ENCODE measurements at regions not wholly inside any gene's neighbourhood (a gene's known extent, or its start where the extent isn't known, plus 50 kb on each side); places are given as distances from the start of the nearest gene placed in this dataset.

- no peak overlapping the region for H3K9ac ChIP-seq (ENCODE audit: low read length)
- no peak overlapping the region for H3K4ac ChIP-seq (ENCODE audit: low read depth, low read length)
- H2AK5ac ChIP-seq (ENCODE audit: low read length) = no peak overlapping the region
- H2AFZ ChIP-seq (ENCODE audit: insufficient read depth, low read length, poor library complexity) = no peak overlapping the region
- H3K36me3 ChIP-seq (ENCODE audit: control insufficient read depth in 1 of 2, insufficient read depth in 2 of 2, low read length in 2 of 2) = no peaks in the 10 kb centered on the region
- H3K79me2 ChIP-seq (ENCODE audit: control insufficient read depth, insufficient read depth, low read length, poor library complexity) = no peaks in the 10 kb centered on the region
- H3K4me3 ChIP-seq (ENCODE audit: low read depth, low read length) = no peak overlapping the region
- no peak overlapping the region for H3K4me2 ChIP-seq (ENCODE audit: low read length)
- H3K79me1 ChIP-seq (ENCODE audit: low read length) = no peaks in the 10 kb centered on the region
- no peak overlapping the region for H3K23ac ChIP-seq (ENCODE audit: low read length)
- H3K27ac ChIP-seq (ENCODE audit: low read depth, low read length) = no peak overlapping the region
- H2BK5ac ChIP-seq (ENCODE audit: low read depth, low read length, poor library complexity) = no peak overlapping the region
- no CpG with 5 or more reads among the region's 3 CpGs for WGBS (ENCODE audit: extremely low coverage, insufficient coverage, insufficient read length)
- H3K14ac ChIP-seq (ENCODE audit: low read length) = no peak overlapping the region
- H2BK120ac ChIP-seq (ENCODE audit: insufficient read depth, low read length, poor library complexity) = no peak overlapping the region
- H2BK12ac ChIP-seq (ENCODE audit: low read length) = no peak overlapping the region
- H3K9me3 ChIP-seq (ENCODE audit: insufficient read depth, low read depth, low read length) = peaks cover 1% of the 10 kb centered on the region
- no peak overlapping the region for H4K91ac ChIP-seq (ENCODE audit: low read depth, low read length)
- DNase-seq = no peak
- H3K27me3 ChIP-seq (ENCODE audit: insufficient read depth, low read length) = no peaks in the 10 kb centered on the region
- no peak overlapping the region for H4K8ac ChIP-seq (ENCODE audit: low read depth, low read length)
- no peak overlapping the region for H4K12ac ChIP-seq (ENCODE audit: low read depth, low read length)
- no peak overlapping the region for H3K18ac ChIP-seq (ENCODE audit: low read length)
- peaks cover 0 to 8% of the 10 kb centered on the region in 2 experiments for H3K4me1 ChIP-seq (ENCODE audit: control insufficient read depth in 1 of 2, insufficient read depth in 2 of 2, low read length in 2 of 2)
Observed at GRCh38 chr6:115545672-115545986, 515.1 kb downstream of the FRK start.

DNA sequence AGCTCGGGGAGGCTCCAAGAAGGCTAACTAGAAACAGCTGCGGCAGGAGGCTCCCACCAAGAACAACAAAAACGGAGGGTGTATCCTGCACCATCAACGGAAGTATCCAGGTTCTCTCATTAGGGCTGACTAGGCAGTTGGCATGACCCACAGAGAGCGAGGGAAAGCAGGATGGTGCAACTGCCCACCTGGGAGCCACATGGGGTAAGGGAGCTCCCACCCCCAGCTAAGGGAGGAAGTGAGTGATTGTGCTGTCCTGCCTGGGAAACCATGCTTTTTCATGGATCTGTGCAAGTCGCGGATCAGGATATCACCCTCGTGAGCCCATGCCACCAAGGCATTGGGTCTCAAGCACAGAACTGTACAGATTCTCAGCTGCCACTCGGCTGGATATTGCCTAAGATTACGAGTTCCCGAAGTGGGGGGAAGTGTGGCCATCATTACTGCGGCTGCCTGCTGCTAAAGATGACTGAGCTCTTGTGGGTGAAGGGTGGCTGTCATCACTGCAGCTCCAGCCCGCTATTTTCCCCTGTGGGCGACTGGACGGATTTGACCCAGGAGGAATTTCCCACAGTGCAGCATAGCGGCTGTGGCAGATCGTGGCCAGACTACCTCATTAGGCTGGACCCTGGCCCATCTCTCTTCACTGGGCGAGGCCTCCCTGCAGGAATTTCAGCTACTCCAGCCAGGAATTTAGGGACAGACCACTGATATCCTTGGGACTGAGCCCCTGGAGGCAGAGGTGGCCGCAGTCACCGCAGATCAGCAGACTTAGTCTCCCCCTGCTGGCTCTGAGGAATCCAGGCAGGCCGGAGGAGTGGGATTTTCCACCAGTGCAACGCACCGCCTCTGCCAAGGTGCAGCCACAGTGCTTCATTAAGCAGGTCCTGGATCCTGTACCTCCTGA lies 515.7 kb downstream of the FRK start:
- Histone ChIP-seq H3K18ac (ENCODE audit: low read length) (no peak overlapping the region), H2AK5ac (ENCODE audit: low read length) (no peak overlapping the region), H3K79me1 (ENCODE audit: low read length) (no peaks in the 10 kb centered on the region), H2BK5ac (ENCODE audit: low read depth, low read length, poor library complexity) (no peak overlapping the region), H3K23ac (ENCODE audit: low read length) (no peak overlapping the region), H3K27ac (ENCODE audit: low read depth, low read length) (no peak overlapping the region), H3K36me3 (ENCODE audit: control insufficient read depth in 1 of 2, insufficient read depth in 2 of 2, low read length in 2 of 2) (no peaks in the 10 kb centered on the region), H4K8ac (ENCODE audit: low read depth, low read length) (no peak overlapping the region), H3K4me3 (ENCODE audit: low read depth, low read length) (no peak overlapping the region), H2BK120ac (ENCODE audit: insufficient read depth, low read length, poor library complexity) (no peak overlapping the region), H3K9me3 (ENCODE audit: insufficient read depth, low read depth, low read length) (peaks cover 1% of the 10 kb centered on the region), H3K14ac (ENCODE audit: low read length) (no peak overlapping the region), H3K4me2 (ENCODE audit: low read length) (no peak overlapping the region), H4K12ac (ENCODE audit: low read depth, low read length) (no peak overlapping the region), H2BK12ac (ENCODE audit: low read length) (no peak overlapping the region), H4K91ac (ENCODE audit: low read depth, low read length) (no peak overlapping the region), H3K4ac (ENCODE audit: low read depth, low read length) (no peak overlapping the region), H3K4me1 (ENCODE audit: control insufficient read depth in 1 of 2, insufficient read depth in 2 of 2, low read length in 2 of 2) (peaks cover 0 to 8% of the 10 kb centered on the region in 2 experiments), H2AFZ (ENCODE audit: insufficient read depth, low read length, poor library complexity) (no peak overlapping the region), H3K9ac (ENCODE audit: low read length) (no peak overlapping the region), H3K27me3 (ENCODE audit: insufficient read depth, low read length) (no peaks in the 10 kb centered on the region), H3K79me2 (ENCODE audit: control insufficient read depth, insufficient read depth, low read length, poor library complexity) (no peaks in the 10 kb centered on the region)
- peak in 1 of 2 donors; percentile 38 for DNase-seq
- no CpG with 5 or more reads among the region's 23 CpGs for WGBS (ENCODE audit: extremely low coverage, insufficient coverage, insufficient read length)

DNA sequence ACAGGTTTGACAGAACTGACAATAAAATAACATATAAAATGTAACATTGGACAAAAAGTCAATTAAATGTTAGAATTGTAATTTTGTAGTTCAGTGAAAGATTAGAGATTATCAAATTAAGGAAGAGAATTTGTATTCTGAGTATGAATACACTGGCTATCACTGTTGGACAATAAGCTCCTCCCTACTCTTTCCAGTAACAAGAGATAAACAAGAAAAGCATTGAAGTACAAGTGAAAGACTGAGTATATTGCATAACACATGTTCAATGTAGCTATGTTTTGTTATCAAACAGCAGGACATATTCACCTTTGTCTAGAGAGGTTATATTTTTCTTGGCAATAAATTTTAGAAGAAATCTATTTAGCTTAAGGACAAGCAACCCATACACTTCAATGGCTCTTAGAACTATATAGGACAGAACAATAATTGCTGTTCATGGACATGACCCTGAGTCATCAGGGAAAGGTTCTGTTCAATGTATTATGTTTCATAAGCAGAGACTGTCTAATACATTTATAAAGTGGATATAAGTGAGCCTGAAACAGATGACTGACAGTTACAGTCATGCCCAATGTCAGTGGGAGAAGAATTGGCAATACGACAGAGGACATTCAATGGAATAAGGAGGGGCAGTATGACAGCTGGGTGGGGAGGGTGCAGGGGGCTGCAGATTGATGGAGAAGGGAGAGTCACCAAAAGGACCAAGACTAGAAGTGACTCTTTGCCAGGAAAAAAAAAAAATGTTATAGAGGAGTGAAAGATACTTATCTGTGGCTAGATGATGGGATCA lies 520.4 kb downstream of the FRK start:
- Histone ChIP-seq H2BK120ac (ENCODE audit: insufficient read depth, low read length, poor library complexity) (no peak overlapping the region), H3K4me2 (ENCODE audit: low read length) (no peak overlapping the region), H3K79me2 (ENCODE audit: control insufficient read depth, insufficient read depth, low read length, poor library complexity) (no peaks in the 10 kb centered on the region), H3K27ac (ENCODE audit: low read depth, low read length) (no peak overlapping the region), H4K91ac (ENCODE audit: low read depth, low read length) (no peak overlapping the region), H3K4ac (ENCODE audit: low read depth, low read length) (no peak overlapping the region), H2AFZ (ENCODE audit: insufficient read depth, low read length, poor library complexity) (no peak overlapping the region), H3K9ac (ENCODE audit: low read length) (no peak overlapping the region), H3K18ac (ENCODE audit: low read length) (no peak overlapping the region), H3K36me3 (ENCODE audit: control insufficient read depth in 1 of 2, insufficient read depth in 2 of 2, low read length in 2 of 2) (no peaks in the 10 kb centered on the region), H2BK12ac (ENCODE audit: low read length) (no peak overlapping the region), H3K4me1 (ENCODE audit: control insufficient read depth in 1 of 2, insufficient read depth in 2 of 2, low read length in 2 of 2) (peaks cover 0 to 6% of the 10 kb centered on the region in 2 experiments), H2AK5ac (ENCODE audit: low read length) (no peak overlapping the region), H2BK5ac (ENCODE audit: low read depth, low read length, poor library complexity) (no peak overlapping the region), H3K27me3 (ENCODE audit: insufficient read depth, low read length) (no peaks in the 10 kb centered on the region), H3K79me1 (ENCODE audit: low read length) (no peaks in the 10 kb centered on the region), H4K12ac (ENCODE audit: low read depth, low read length) (no peak overlapping the region), H3K9me3 (ENCODE audit: insufficient read depth, low read depth, low read length) (no peaks in the 10 kb centered on the region), H4K8ac (ENCODE audit: low read depth, low read length) (no peak overlapping the region), H3K4me3 (ENCODE audit: low read depth, low read length) (no peak overlapping the region), H3K14ac (ENCODE audit: low read length) (no peak overlapping the region), H3K23ac (ENCODE audit: low read length) (no peak overlapping the region)
- no peak for DNase-seq
- no CpG with 5 or more reads among the region's 1 CpG for WGBS (ENCODE audit: extremely low coverage, insufficient coverage, insufficient read length)

GRCh38 chr6:115539531-115539930 lies 521.2 kb downstream of the FRK start:
- Histone ChIP-seq H3K36me3 (ENCODE audit: control insufficient read depth in 1 of 2, insufficient read depth in 2 of 2, low read length in 2 of 2) (no peaks in the 10 kb centered on the region), H4K91ac (ENCODE audit: low read depth, low read length) (no peak overlapping the region), H3K9ac (ENCODE audit: low read length) (no peak overlapping the region)

More at GRCh38 chr6:115539531-115539930, 521.2 kb downstream of the FRK start:
- Histone ChIP-seq H3K27me3 (ENCODE audit: insufficient read depth, low read length) (no peaks in the 10 kb centered on the region), H3K79me1 (ENCODE audit: low read length) (no peaks in the 10 kb centered on the region), H3K79me2 (ENCODE audit: control insufficient read depth, insufficient read depth, low read length, poor library complexity) (no peaks in the 10 kb centered on the region), H3K14ac (ENCODE audit: low read length) (no peak overlapping the region), H2BK12ac (ENCODE audit: low read length) (no peak overlapping the region), H3K4ac (ENCODE audit: low read depth, low read length) (no peak overlapping the region), H2BK120ac (ENCODE audit: insufficient read depth, low read length, poor library complexity) (no peak overlapping the region), H3K18ac (ENCODE audit: low read length) (no peak overlapping the region), H3K4me1 (ENCODE audit: control insufficient read depth in 1 of 2, insufficient read depth in 2 of 2, low read length in 2 of 2) (no peaks in the 10 kb centered on the region), H3K27ac (ENCODE audit: low read depth, low read length) (no peak overlapping the region), H3K23ac (ENCODE audit: low read length) (no peak overlapping the region), H4K8ac (ENCODE audit: low read depth, low read length) (no peak overlapping the region), H3K9me3 (ENCODE audit: insufficient read depth, low read depth, low read length) (no peaks in the 10 kb centered on the region), H3K4me2 (ENCODE audit: low read length) (no peak overlapping the region), H4K12ac (ENCODE audit: low read depth, low read length) (no peak overlapping the region), H2AK5ac (ENCODE audit: low read length) (no peak overlapping the region), H2AFZ (ENCODE audit: insufficient read depth, low read length, poor library complexity) (no peak overlapping the region), H3K4me3 (ENCODE audit: low read depth, low read length) (no peak overlapping the region), H2BK5ac (ENCODE audit: low read depth, low read length, poor library complexity) (no peak overlapping the region)
- no peak for DNase-seq
- no CpG with 5 or more reads among the region's 6 CpGs for WGBS (ENCODE audit: extremely low coverage, insufficient coverage, insufficient read length)
